SK-N-DZ (cell line): ENCODE measurements at regions not wholly inside any gene's neighbourhood (a gene's known extent, or its start where the extent isn't known, plus 50 kb on each side); places are given as distances from the start of the nearest gene placed in this dataset.
A peak's percentile ranks its signal among the peaks of the same experiment; 100 is the strongest.

Experiments
- DNase-seq: peaks from one replicate; pipeline ENCODE4 v3.0.0-alpha.2; 2015; ENCODE audit warnings: low spot score

DNA sequence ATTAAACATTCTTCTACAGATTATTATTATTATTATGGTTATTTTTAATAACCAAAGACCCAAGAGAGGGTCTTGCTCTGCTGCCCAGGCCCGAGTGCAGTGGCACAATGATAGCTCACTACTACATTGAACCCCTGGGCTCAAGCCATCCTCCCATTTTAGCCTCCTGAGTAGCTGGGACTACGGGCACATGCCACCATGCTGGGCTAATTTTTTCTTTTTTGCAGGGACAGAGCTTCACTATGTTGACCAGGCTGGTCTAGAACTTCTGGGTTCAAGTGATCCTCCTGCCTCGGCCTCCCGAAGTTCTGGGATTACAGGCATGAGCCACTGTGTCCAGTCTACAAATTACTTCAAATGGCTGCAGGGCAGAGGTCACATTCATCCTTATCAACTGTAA lies 179.8 kb downstream of the KCNRG start:
- no peak for DNase-seq

DNA sequence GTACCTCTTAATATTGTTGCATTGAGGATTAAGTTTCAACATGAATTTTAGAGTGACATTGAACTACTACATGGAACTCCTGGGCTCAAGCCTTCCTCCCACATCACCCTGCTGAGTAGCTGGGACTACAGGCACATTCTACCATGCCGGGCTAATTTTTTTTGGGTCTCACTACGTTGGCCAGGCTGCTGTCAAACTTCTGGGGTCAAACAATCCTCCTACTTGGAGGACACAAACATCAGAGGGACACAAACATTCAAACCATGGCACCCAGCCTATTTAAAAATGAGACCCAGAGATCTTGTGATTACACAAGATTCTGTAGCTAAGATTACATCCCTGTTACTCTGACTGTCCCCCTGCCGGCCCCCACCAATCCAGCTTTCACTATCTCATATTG lies 180.9 kb downstream of the KCNRG start:
- DNase-seq, result no peak

DNA sequence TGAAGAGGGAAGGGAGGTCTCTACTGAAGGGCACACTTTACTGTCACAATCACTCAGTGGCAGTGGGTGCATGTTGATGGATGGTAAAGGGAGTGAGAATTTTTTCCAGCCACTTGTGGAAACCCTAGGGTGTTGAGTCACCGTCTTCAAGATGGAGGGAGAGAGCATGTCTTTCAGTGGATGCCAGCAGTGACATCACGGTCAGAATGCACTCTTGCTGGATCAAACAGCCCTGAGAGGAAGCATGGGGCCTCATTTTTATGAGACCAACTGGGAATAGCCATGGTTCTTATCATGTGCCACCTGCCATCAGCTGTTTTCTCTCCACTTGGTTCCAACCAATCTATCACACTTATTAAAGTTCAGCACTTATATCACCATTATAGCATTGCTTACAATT lies 182.5 kb downstream of the KCNRG start:
- no peak for DNase-seq

DNA sequence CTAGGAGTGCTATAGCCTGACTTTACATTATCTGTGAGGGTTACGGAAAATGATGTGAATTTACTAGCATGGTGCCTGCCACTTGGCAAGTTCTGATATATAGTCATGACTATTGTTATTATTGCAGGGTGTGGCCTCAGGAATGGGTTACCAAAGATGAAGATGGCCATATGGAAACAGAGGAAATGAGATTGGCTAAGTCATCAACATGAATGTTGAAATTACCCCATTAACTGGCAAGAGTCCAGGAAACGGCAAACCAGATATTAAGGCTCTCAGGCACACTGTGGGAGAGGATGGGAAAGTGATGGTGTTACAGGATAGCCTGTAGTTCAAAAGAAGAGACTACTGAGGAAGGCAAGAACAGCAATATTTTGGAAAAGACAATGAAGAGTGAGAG lies 183.3 kb downstream of the KCNRG start:
- DNase-seq, result no peak

DNA sequence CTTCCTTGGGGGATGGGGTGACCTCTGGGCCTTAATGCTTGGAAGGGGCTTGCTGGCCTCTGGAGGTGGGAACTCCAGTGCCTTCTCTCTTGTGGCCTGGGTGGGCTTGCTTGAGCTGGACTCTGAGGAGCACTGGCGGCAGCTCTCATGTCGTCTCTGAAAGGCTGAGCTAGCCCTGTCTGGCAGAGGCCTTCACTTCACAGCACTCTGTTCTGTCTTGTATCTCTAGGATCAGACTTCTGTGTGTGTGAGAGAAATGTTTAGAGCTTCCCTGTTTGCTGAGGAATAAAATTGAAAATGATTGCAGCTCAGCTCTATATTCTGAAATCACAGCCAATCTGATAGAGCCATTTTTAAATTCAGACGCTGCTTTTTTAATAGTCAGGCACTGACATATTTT lies 185.3 kb downstream of the KCNRG start:
- peak; percentile 37 for DNase-seq

DNA sequence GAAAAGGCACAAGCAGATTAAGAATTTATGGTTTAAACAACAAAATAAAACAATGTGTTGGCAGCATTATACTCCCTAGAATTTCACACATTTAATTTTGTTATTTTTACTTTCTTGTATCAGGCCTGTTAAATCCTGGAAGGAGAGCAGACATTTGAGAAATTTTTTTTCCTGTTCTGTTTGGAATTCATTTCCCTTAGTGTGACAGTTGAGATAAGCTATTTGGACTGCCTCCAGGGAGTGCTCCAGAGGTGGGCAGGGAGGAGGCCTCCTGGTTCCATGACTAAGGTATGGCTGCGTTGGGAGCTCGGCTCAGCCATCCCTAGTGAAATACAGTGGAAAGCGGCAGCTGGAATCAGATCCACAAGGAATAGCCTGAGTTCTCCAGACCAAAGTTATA lies 185.7 kb downstream of the KCNRG start:
- peak; percentile 25 for DNase-seq

DNA sequence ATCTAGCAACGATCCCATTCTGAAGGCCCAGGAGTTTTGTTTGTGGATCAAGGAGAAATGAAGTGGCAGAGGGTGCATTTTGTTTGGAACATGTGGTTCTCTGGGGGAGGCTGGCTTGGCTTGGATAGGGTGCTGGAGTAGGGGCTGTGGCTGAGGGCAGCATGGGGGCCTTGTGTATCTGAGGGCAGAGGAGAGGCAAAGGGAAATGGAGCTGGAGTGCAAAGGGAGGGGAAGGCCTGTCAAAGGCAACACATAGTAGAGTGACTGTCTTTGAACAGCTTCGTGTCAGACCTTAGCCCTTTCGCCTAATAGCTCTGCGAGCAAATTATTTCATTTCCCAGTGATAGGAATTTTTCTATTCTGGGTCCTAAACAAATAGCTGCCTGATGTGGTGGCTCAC lies 187.2 kb downstream of the KCNRG start:
- DNase-seq, result no peak

DNA sequence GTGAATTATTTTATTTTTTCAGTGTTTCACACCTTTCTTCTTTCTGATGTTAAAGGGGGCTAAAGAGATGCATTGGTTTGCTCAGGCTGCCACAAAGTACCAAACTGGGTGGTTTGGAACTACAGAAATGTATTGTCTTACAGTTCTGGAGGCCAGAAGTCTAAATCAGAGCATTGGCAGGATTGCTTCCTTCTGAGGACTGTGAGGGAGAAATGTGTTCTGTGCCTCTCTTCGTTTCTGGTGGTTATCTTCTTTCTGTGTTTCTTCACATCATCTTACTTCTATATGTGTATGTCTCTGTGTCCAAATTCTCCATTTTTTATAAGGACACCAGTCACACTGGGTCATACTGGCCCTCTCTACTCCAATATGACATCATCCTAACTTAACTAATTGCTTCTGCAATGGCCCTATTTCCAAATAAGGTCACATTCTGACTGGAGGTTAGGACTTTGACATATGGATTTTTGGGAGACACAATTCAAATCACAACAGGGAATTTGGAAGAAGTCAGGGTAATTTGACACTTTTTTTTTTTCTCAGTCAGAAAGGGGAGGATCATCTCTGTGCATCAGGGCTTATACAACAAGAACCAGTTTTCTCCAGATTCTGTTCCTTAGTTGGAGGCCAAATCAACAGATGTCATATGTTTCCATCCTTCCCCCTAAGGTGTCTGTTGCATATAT lies 188.2 kb downstream of the KCNRG start:
- no peak for DNase-seq

DNA sequence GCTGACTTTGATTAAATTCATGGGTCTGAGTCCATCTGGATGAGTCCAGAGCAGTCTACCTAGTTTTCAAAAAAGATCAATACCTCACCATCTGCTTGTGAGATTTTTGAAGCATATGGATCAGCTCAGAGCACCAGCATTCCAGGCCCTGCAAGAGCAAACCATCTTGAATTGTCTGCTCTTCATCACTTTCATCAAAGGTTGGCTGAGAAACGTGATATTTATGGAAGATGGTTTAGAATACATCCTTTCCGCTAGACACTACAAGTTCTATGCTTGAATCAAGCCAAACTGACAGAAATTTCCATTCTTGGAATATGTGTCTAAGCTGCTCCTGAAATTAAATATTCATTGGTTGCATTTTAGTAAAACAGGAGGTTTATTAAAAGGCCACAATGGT lies 190.3 kb downstream of the KCNRG start:
- DNase-seq, result no peak

DNA sequence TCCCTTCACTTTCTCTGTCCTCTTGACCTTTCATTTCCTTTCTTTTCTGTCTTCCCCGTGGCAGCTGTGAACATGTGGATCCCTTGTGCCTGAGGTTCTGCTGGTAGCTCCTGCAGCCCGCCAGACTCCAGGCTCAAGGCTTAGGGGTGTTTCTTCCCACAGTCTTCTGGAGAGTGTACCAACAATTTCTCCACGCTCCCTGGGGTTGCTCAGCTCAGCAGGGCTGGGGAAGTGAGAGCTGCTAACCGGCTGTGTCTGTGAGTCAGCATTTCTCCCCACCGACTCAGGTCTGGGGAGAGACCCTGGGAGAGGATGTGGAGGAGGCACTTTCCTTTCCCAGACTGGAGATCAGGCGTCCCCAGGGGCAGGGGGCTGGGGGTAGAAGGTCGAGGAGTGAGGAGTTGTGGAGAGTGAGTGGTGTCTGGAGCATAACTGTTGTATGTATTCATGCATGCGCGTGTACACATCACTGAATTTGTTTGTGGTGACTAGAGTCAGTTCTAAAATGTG lies 193.6 kb downstream of the KCNRG start:
- peak; percentile 64 for DNase-seq

DNA sequence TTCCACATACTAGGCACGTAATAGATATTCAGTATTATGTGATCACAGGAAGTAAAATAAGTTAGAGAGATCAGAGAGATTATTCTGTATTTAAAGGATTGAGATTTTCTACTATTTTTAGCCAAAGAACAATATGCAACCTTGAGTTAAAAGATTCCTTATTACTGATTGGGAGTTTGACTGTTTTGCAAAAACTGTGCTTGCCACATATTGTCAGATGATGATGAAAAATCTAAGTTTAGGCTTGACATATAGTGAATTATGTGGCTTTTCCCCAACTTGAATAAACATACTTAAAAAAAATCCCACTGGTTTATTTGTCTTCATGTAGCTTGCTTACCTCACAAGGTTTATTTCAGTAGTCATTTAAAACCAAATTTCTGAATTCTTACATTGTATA lies 194.4 kb downstream of the KCNRG start:
- DNase-seq, result no peak

DNA sequence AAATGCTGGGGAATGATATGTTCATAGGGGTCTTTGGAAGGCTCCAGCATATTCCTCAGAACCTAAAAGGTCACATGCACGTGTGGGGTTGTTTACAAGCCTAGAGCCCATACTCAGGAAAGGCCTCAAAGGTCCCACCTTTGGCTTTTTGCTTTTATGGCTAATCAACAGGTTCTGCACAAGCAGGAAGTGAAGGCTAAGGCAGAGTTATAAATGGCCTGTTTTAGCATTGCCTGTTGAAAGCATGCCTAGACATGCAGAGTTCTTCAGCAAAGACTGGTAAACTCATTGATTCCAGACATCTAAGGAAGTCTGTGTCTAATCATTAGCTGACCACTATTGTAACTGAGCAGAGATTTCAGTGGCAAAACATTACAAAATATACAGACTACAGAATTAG lies 198.3 kb downstream of the KCNRG start:
- DNase-seq, result no peak

DNA sequence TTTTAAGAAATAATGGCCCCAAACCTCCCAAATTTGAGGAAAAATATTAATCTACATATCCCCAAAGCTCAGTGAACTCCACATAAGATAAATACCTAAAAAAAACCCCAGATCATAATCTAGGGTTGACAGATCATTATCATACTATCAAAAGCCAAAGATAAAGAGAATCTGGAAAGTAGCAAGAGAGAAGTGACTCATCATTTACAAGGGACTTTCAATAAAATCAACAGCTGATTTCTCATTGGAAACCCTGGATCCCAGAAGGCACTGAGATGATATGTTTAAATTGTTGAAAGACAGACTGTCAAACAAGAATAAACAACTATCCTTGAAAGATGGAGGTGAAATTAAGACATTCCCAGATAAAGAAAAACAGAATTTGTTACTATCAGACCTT lies 199.3 kb downstream of the KCNRG start:
- DNase-seq, result no peak

DNA sequence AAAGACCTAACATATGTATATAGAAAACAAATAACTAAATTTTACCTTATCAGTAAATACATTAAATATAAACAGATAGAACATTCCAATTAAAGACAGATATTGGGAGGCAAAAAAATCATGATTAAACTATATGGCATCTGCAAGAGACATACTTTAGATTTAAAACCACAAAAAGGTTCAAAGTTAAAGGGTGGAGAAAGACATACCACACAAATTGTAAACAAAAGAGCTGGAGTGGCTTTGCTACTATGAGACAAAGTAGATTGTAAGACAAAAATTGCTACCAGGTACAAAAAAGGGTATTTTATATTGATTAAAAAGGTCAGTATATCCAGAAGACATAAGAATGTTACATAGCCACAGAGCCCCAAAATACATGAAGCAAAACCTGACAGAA lies 200.2 kb downstream of the KCNRG start:
- DNase-seq, result no peak

DNA sequence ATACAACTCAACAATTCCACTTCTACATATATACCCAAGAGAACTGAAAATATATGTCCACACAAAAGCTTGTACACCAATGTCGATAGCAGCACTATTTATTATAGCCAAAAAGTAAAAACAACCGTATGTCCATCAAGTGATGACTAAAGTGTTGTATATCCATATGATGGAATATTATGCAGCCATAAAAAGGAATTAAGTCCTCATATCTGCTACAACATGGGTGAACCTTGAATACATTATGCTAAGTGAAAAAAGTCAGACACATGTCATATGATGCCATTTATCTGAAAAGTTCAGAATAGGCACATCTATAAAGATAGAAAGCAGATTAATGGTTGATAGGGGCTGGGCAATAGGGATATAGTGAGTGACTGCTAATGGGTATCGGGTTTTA lies 204.5 kb downstream of the KCNRG start:
- no peak for DNase-seq

DNA sequence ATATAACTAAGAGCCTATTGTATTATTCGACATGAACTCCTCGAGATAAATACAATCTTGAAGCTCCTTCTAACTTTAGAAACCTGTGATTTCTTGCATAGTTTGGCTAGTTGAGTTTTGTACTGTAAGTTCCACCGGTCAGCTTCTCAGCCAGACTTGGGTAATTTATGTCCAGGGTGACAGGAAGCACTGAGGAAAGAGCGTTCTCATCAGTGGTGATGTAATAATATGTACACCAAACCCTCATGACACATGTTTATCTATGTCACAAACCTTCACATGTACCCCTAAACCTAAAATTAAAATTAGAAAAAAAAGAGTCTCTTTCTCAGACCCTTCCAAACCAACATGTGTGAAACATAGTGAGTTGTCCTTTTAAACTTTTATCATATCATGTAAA lies 205.7 kb downstream of the KCNRG start:
- no peak for DNase-seq

DNA sequence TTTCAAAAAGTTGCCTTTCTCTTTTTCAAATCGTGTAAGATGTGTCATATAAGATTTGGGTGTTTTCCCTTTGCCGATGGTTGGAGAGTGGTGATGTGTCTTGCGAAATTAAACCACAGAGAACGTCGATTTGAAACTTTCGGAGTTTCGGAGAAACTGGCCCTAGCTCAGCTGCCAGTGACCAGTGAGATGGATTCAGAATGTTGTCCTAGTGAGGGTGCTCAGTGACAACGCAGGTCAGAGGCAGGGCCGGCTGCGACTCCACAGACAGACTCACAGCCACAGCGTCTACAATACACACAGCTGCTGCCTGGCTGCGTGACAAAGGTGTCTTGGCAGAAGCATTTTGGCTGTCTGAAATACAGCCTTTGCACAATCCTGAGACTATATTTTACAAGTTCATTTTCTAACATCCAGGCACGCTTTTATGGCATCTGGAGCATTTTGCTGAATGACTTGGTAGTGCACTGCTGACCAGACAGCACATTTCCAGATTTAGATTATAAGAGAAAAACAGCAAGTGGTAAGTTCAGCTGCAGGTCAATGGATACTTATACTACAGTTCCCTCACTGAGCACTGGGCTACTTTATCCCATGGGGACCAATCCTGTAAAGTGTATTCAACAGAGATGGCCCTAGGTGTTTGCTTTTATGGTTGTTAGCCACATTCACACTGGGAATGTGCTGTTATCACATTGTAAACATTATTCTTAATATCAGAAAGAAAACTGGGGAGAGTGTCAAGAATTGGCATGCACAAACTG lies 207.5 kb downstream of the KCNRG start:
- DNase-seq, result peak; percentile 33

DNA sequence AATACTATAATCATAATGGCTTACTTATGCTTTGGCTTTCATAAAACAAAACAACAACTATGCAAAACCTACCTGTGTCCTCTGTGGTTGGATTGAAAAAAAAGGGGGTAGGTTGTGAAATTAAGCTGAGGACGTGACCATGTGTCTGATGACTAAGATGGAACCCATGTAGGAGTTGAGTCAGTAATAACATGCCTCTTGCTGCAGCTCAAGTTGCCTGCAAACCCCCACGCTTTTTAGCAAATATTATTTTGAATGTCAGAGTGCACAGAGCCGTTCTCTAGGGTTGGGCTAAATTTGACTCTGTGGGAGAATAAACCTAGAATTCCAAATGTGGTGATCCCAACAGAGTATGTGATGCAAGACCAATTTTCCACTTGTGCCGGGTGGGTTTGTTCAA lies 209.3 kb downstream of the KCNRG start:
- DNase-seq, result no peak

DNA sequence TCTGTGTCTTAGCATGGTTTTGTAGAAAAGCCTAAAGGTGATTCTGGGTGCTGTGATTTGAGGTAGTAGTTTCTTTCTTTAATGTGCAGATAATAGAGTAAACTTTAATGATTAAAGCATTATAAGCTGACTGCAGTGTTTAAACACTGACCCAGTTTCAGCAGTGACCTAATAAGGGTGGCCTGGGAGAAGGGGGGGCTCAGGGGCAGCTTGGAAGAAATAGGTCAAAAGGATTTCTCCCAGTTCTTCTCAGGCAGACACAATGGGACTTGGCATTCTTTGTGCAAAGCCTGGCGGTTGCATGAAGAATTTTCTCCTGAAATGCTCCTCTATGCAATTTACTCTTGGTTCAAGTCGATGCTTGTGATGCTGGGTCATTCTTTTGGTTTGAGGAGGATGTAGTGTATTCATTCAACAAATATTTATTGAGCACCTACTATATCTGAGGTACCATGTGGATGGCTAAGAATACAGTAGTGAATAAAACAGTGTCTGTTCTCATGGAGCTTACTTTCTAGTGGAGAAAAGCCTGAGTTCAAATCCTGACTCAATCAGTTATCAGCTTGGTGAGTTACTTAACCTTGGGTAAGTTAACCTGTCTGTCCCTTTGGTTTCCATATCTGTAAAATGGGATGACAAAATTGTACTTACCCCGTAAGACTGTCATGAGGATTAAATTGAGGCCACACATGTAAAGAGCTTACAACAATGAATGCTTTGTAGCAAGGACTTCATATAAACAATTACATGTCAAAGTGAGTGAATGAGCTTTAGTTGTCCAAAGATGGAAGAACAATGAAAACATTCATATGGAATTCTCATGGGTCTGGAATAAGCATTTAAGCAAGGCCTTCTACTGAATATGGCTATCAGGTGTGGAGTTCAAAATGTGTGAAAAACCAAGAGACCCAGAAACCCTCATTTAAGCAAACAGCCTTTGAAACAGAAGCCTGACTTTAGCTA lies 210.2 kb downstream of the KCNRG start:
- DNase-seq, result no peak

DNA sequence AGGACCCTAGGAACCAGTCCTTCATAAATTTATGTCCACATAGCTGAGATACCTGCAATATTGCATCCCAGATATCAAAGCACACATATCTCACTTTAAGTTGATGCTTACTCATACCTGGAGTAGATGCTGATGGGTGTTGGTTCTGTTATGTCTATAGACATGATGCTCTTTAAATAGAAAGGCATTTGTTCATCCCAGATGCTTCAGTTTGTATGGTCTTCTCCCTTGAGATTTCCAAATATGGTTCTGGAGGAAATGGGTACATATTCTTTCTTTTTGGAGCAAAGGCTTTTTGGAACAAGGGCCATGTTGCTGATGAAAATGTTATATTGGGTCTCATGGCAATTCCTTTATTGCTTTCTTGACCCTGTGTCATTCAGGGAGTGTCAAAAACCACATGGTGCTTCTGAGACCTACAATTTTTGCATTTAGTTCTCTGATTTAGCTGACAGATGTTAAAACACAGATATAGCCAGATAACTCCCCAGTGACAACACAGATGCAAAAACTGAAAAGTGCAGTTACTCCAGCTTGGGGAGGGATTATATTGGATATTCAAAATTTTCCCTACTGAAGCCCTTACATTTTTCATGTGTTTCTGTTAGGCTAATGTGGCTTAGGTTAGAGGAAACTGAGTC lies 211.4 kb downstream of the KCNRG start:
- no peak for DNase-seq

DNA sequence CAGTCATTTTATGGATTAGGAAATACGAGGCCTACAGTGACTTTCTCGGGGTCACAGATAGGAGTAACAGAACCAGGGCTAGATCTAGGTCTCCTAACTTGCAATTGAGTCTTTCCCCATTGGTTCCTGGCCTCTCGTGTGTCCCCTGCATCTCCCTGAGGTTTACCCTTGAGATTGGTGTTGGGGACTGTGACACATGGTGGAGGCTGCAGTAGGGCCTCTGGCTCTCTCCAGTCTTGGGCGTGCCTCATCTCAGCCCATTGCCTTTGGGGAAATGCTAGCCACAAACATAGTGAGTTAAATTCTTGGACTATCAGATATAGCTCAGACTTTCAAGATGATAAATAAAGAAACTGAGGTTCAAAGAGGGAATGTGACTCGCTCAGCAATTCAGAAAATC lies 212.1 kb downstream of the KCNRG start:
- no peak for DNase-seq

DNA sequence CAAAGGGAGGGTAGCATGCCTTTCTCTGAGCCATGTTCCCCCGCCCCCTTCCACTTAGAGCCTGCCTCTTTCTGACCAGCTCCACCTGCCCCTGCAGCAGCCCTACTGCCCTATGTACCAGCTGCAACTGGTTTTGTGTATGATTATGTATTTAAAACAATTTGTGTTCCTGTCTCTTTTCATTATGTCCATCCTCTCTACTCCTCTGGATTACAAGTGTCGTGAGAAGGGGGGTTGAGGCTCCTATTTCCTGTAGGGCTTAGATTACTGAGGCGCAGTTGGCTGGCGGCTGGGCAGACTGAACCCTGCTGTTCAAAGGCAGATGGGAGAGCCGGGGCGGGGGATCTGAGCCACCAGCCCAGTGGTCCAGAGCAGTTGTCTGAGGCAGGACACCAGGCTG lies 213.3 kb downstream of the KCNRG start:
- DNase-seq, result peak; percentile 81
